HEK293T (cell line): ENCODE measurements at regions not wholly inside any gene's neighbourhood (a gene's known extent, or its start where the extent isn't known, plus 50 kb on each side); places are given as distances from the start of the nearest gene placed in this dataset.

Experiments
- CTCF ChIA-PET: fragments of 350-600 bp; formaldehyde crosslinking; extraction: SDS; loops from one replicate; lab custom pipeline; 2021; ENCODE audit warnings: antibody characterized with exemption, inconsistent platforms; lab: Yijun Ruan, JAX
- POLR2A ChIA-PET: fragments of 350-600 bp; formaldehyde crosslinking; extraction: SDS; loops from one replicate; lab custom pipeline; 2020; ENCODE audit warnings: antibody characterized with exemption, inconsistent platforms; lab: Yijun Ruan, JAX
- DNase-seq: peaks from one replicate; pipeline ENCODE4 v3.0.0; 2012; ENCODE audit warnings: mixed read lengths; ENCODE audit errors: extremely low spot score
- ARNT ChIP-seq: fragments of 450-650 bp; IDR thresholded peaks from 2 replicates; pipeline ENCODE4 v1.6.1; 2017; ENCODE audit warnings: mild to moderate bottlenecking
- BHLHE40 ChIP-seq: fragments of 450-650 bp; IDR thresholded peaks from 2 replicates; pipeline ENCODE4 v1.6.1; 2016; ENCODE audit warnings: mild to moderate bottlenecking, moderate library complexity, borderline replicate concordance
- CTBP1 ChIP-seq: fragments of 450-650 bp; IDR thresholded peaks from 2 replicates; pipeline ENCODE4 v1.6.1; 2016; ENCODE audit warnings: borderline replicate concordance
- ELF4 ChIP-seq: fragments of 450-650 bp; IDR thresholded peaks from 2 replicates; pipeline ENCODE4 v1.6.1; 2017; ENCODE audit warnings: antibody characterized with exemption
- FOXA1 ChIP-seq: fragments of 450-650 bp; IDR thresholded peaks from 2 replicates; pipeline ENCODE4 v1.6.1; 2016; ENCODE audit warnings: mild to moderate bottlenecking
- FOXK2 ChIP-seq: fragments of 450-650 bp; IDR thresholded peaks from 2 replicates; pipeline ENCODE4 v1.6.1; 2016; ENCODE audit warnings: mild to moderate bottlenecking
- FOXM1 ChIP-seq: fragments of 450-650 bp; IDR thresholded peaks from 2 replicates; pipeline ENCODE4 v1.6.1; 2017; ENCODE audit warnings: mild to moderate bottlenecking, borderline replicate concordance
- HDGF ChIP-seq: fragments of 450-650 bp; IDR thresholded peaks from 2 replicates; pipeline ENCODE4 v1.6.1; 2017; ENCODE audit warnings: antibody characterized with exemption, borderline replicate concordance
- L3MBTL2 ChIP-seq: fragments of 450-650 bp; conservative IDR thresholded peaks from 2 replicates; pipeline ENCODE4 v1.6.1; 2016; ENCODE audit warnings: mild to moderate bottlenecking
- LEF1 ChIP-seq: fragments of 450-650 bp; IDR thresholded peaks from 2 replicates; pipeline ENCODE4 v1.6.1; 2017; ENCODE audit warnings: mild to moderate bottlenecking, borderline replicate concordance
- NFRKB ChIP-seq: fragments of 450-650 bp; IDR thresholded peaks from 2 replicates; pipeline ENCODE4 v1.6.1; 2016; ENCODE audit warnings: mild to moderate bottlenecking, moderate library complexity
- SP1 ChIP-seq: fragments of 450-650 bp; IDR thresholded peaks from 2 replicates; pipeline ENCODE4 v1.6.1; 2017
- SUZ12 ChIP-seq: fragments of 450-650 bp; IDR thresholded peaks from 2 replicates; pipeline ENCODE4 v1.6.1; 2016; ENCODE audit warnings: mild to moderate bottlenecking
- TARDBP ChIP-seq: fragments of 450-650 bp; IDR thresholded peaks from 2 replicates; pipeline ENCODE4 v1.6.1; 2016
- ZNF384 ChIP-seq: fragments of 450-650 bp; IDR thresholded peaks from 2 replicates; pipeline ENCODE4 v1.6.1; 2016
- TF ChIP-seq, protein P1 (sequence below): fragments of 450-650 bp; IDR thresholded peaks from 2 replicates; pipeline ENCODE4 v1.6.1; 2016

DNA sequence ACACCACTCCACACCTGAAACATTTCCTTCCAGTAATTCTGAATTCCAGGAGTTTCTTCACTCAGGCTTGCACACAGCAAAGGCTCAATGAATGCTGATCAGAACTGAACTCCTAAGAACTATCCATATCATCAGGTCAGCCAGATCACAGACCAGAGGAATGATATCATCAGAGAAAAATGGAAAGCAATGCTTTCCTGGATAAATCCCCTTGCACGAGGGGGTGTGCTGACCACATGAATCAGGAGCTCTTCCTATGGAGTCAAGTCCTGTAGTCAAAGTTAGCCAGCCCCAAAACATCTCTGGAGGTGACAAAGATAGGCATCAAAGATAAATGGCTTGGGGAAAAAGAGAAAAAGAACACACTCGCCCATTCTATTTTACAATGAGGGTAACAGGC lies 83.8 kb upstream of the ACVR2A start:
- CTCF ChIA-PET, result no interaction called here
- POLR2A ChIA-PET, result no interaction called here

DNA sequence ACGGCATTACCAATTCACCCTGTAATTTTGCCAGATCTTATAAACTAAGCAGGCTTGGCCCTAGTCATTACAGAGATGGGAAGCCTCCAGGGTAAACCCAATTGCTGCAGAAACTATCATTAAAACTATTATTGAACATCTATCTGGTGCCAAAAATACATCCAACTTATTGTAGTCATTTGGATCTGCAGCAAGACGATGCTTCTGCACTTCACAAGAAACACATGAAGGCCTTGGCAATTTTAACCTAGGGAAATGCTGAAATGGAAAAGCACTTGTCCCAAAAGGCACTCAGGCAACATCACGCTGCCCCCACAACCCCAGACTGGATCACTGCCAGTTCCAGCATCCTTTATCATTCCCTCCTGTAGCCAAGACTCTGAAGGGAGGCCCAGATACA lies 85.3 kb upstream of the ACVR2A start:
- CTCF ChIA-PET, result interaction anchor here (0.6 kb wide), 1 partner anchor 234 kb away, joined by 4 read pairs; no protein-coding TSS in a partner anchor
- POLR2A ChIA-PET, result no interaction called here
- TF ChIP-seq L3MBTL2 (no peak), BHLHE40 (no peak), TARDBP (no peak), LEF1 (no peak), ZNF384 (no peak), NFRKB (no peak), CTBP1 (no peak), ELF4 (no peak), FOXA1 (no peak), SUZ12 (no peak)
- TF ChIP-seq, protein P1, sequence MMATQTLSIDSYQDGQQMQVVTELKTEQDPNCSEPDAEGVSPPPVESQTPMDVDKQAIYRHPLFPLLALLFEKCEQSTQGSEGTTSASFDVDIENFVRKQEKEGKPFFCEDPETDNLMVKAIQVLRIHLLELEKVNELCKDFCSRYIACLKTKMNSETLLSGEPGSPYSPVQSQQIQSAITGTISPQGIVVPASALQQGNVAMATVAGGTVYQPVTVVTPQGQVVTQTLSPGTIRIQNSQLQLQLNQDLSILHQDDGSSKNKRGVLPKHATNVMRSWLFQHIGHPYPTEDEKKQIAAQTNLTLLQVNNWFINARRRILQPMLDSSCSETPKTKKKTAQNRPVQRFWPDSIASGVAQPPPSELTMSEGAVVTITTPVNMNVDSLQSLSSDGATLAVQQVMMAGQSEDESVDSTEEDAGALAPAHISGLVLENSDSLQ, result no peak
- no peak for DNase-seq

More for the DNA sequence above, 83.8 kb upstream of the ACVR2A start:
- TF ChIP-seq FOXK2 (no peak), LEF1 (no peak), ELF4 (no peak), L3MBTL2 (no peak), BHLHE40 (no peak), FOXM1 (no peak), CTBP1 (no peak), FOXA1 (no peak), SUZ12 (no peak), ZNF384 (no peak), HDGF (no peak)
- TF ChIP-seq, protein P1, result no peak
- no peak for DNase-seq

DNA sequence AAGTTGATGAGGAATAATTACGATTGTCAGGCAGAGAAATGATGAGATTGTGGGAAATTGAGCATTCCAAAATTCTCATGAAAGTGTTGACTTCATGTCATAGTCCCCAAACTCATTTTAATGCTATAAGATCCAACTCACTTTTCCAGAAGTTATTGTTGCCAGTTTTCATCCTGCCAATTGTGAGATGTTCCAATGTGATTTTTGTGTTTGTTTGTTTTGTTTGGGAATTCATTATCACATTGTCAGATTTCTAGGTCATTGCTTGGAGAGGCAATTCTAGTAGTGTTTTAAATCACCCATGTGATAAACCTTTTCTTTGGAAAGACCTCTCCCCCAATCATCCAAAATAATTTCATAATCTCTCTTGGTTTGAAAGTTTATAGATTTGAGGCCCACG lies 86.0 kb upstream of the ACVR2A start:
- ChIA-PET POLR2A (no interaction called here), CTCF (no interaction called here)
- TF ChIP-seq L3MBTL2, result no peak
- TF ChIP-seq ZNF384, result no peak
- no peak for TF ChIP-seq HDGF
- TF ChIP-seq BHLHE40, result no peak
- no peak for TF ChIP-seq SUZ12
- TF ChIP-seq, protein P1, result no peak
- no peak for TF ChIP-seq ELF4
- no peak for TF ChIP-seq LEF1
- TF ChIP-seq ARNT, result no peak
- TF ChIP-seq FOXM1, result no peak
- no peak for TF ChIP-seq FOXK2
- TF ChIP-seq TARDBP, result no peak
- no peak for TF ChIP-seq SP1
- no peak for TF ChIP-seq NFRKB
- TF ChIP-seq CTBP1, result no peak
- no peak for DNase-seq

DNA sequence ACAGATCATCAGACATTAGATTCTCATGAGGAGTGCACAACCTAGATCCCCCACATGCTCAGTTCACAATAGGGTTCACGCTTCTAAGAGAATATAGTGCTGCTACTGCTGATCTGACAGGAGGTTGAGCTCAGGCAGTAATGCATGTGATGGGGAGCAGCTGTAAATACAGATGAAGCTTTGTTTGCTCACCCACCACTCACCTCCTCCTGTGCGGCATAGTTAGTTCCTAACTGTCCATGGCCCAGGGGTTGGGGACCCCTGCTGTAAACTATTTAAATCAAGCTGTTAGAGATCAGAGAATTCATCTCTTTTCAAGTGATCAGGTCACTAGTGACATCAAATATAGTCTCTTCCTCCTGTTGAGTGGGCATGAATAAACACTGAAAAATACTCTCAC lies 88.8 kb upstream of the ACVR2A start:
- no peak for DNase-seq
- ChIA-PET POLR2A (no interaction called here), CTCF (no interaction called here)
- TF ChIP-seq SP1 (no peak), NFRKB (no peak), ELF4 (no peak)
- TF ChIP-seq, protein P1, result no peak

DNA sequence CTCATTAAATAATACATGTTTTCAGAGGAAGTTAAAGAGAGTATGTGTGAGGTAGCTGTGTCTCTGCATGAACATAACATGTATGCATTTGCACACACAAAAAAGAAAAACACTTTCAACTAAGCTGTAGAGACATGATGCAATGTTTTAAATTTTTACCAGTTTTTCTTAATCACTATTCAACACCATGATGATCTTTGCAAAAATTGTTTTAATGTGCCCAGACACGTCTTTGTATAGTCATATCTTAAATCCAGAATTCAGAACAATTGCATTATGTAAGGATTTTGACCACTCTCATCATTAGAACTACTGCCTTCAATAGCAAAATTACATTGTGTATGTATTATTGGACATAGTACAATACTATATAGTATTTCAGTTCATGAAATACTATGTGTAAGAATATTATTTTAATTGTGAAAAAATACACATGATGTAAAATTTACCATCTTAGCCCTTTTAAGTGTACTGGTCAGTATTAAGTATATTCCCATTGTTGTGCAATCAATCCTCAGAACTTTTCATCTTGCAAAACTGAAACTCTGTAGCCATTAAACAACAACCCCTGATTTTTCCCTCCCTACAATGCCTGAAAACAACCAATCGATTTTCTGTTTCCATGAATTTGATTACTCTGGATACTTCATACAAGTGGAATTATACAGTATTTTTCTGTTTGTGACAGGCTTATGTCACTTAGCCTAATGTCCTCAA lies 104.5 kb upstream of the ACVR2A start:
- CTCF ChIA-PET, result no interaction called here
- POLR2A ChIA-PET, result no interaction called here
- DNase-seq, result no peak
- TF ChIP-seq ELF4 (no peak), LEF1 (no peak), FOXM1 (no peak), CTBP1 (no peak), SUZ12 (no peak), FOXA1 (no peak), L3MBTL2 (no peak), SP1 (no peak)
- TF ChIP-seq, protein P1, result no peak
